Epidermal melanocyte (primary cell): ENCODE measurements at regions not wholly inside any gene's neighbourhood (a gene's known extent, or its start where the extent isn't known, plus 50 kb on each side); places are given as distances from the start of the nearest gene placed in this dataset.

Source experiments
- DNase-seq: peaks from one replicate; pipeline ENCODE4 v3.0.0; 2011; ENCODE audit warnings: low spot score; ENCODE audit not compliant: insufficient read length

DNA sequence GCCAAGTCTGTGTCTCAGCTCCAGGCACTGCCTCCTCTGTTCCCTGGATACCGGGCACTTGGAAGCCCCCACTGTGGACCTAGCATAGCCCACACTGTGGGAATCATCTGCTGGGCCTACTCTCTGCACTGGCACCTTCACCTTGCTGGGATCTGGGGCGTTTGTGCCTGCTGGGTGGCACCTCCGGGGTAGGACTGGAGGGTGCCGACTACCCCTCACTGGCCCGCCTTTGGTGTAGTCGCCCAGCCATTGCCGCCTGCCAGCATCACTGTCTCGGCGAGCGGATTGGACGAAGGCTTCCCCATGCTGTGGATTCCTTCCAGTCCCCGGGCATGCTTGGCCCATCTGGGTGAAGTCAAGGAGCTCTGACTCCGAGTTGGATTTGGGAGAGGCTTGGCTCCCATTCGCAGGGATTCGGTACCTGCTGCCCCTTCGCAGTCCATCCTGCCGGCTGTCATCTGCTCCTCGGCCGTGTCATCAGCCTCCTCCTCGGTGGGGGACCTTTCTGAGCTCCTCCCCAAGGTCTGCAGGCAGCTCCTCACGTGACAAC is 180.6 kb upstream of the HDAC4 start:
- no peak for DNase-seq

- no peak for DNase-seq
These were observed 179.3 kb upstream of the HDAC4 start for GRCh38 chr2:239580199-239580527.

GRCh38 chr2:239579524-239580198 is 178.8 kb upstream of the HDAC4 start:
- DNase-seq, result no peak

DNA sequence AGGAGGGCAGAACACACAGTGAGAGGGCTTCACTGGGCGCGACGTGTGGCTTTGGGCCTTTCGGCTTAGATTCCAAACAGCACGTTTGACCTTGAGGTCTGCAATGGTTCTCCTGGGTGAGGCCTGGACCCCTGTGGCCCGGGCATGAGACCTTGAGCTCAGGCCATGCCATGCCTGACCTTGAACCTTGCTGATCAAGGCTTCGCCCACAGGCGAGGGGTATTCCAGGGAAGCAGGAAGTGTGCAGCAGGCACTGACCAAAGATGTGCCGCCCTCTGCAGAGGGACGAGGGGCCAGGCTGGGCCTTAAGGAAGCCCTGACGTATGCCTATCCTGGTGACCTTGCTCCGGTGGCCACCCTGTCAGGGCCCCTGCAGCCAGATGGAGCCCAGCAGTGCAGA is 178.3 kb upstream of the HDAC4 start:
- DNase-seq, result no peak

- no peak for DNase-seq
These were observed 177.6 kb upstream of the HDAC4 start for GRCh38 chr2:239578381-239578780.

GRCh38 chr2:239577935-239578334 is 177.1 kb upstream of the HDAC4 start:
- DNase-seq, result no peak

DNA sequence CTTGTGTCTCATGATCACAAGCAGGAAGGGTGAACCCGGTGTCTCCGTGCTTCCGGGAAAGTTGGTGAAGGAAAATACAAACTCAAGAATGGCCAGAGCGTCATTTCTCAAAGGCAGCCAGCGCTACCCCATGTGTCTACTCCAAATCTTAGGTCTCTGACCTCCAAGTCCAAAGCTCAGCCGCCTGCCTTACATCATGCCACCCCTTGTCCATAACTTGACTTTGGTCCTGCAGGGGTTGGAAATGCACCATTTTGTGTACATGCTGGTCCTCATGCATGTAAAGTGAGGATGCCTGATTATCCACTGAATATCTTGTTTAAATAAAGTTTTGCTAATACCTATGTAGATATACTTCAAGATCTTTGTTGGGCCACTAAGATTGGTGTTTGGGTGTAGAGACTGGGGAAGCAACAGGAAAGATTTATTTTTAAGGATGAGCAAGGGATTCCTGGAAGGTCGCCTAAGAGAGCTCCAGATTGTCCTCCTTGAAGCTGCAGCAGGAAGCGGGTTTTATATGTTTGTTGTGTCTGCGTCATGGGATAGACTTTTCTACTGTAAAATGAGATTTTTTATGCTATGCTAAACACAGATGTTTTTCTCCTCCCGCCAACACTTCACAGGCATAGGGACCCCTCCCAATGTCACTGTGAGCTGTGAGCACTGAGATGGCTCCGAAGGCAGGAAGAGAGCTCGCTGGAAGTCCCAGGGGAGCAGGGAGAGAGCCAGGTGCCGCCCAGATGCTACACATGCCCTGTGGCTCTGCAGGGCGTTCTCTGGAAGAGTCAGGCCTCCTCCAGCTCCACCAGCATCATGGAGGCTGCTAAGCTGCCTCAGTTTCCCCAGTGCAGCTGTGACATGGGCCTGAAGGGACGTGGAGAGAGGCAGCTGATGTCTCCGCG is 176.2 kb upstream of the HDAC4 start:
- no peak for DNase-seq

DNA sequence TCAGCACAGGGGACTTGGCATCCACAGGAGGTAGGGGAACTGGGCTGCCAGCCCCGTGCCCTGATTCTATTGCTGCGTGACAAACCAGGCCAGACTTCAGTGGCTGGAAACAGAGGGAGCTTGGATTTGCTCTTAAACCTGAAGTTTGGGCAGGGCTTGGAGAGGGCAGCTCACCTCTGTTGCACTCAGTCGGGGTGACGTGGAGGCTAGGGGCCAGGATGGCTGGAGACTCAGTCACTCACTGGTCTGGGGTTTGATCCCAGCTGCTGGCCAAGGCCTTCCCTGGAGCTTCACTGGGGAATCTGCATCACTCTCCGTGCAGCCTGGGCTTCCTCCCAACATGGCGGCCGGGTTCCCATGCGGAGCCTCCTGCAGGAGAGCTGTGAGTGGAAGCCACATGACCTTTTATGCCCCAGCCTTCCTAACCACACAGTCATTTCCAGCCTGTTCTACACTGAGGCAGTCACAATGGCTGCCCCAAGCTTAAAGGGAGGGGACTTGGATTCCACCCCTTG is 175.2 kb upstream of the HDAC4 start:
- no peak for DNase-seq

- no peak for DNase-seq
These were observed 173.8 kb upstream of the HDAC4 start for GRCh38 chr2:239574434-239575156.

DNA sequence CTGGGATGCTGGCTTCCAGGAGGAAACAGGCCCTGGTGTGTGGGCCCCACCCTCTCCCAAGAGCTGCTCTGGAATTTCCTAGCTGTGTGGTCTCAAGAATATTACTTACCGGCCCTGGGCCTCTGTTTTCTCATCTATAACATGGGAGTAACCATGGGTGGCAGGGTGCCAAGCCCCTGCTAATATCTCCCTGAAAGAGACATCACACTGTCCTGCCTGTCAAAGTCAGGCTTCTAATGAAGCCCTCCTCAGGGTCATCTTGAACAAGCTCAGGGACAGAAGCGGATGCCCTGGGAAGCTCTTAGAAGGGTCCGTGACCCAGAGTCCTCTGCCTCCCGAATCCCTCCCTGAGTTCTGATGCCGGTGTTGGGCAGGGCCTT is 173.2 kb upstream of the HDAC4 start:
- DNase-seq, result no peak

DNA sequence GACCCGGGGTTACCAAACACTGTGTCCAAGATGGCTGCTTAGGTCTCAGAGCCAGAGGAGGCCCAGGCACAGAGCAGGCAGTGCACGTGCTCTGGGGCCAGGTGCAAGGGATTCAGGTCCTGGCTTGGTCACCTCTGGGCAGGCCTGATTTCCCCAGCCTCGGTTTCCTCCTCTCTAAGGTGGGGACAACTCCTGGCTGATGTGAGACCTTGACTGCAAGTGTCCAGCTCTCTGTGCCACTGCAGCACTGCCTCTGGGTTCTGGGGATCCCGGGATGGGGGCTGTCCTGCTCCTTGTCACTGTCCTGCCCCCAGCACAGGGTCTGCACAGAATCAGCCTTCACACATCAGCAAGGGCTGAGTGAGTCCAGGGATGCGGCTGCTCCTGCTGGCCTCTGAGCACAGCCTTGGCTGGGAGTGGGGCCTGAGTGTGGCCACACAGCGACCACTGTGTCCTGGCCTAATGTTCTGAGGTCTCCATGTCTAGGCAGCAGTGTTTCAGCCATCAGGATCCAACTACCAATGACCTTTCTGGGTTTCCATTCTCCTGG is 170.2 kb upstream of the HDAC4 start:
- DNase-seq, result no peak

DNA sequence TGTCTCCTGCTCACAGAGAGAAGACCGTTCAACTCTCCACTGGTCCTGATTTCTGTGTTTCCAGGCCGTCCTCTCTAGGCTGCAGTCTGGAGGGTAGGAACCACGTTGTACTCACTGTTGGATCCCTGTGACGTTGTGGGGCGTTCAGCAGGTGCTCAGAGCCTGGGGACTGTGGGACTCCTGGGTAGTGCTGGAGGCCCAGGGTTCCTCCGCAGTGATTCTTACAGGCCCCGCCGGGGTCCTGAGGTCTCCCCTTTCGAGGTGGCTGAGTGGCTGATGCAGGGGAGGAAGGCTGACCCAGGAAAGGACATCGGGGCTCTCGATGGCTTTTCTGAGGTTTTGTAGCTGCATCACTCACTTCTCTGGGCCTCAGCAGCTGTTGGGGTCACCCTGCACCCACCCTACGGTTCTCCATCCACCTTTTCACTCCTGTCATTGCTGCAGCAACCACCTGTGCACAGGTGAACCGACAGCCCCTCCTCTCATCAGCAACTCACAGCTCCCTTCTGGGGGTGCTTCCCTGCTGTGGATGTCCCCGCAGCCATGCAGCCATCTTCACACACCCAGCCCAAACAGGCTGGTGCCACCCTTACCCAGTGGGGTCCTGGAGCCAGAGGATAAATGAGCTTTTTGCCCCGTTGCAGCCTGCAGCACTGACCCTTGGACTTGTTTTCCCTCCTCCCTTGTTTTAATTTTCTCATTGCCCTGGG is 169.6 kb upstream of the HDAC4 start:
- DNase-seq, result no peak

- DNase-seq, result no peak
These were observed 168.7 kb upstream of the HDAC4 start for GRCh38 chr2:239569401-239570090.

DNA sequence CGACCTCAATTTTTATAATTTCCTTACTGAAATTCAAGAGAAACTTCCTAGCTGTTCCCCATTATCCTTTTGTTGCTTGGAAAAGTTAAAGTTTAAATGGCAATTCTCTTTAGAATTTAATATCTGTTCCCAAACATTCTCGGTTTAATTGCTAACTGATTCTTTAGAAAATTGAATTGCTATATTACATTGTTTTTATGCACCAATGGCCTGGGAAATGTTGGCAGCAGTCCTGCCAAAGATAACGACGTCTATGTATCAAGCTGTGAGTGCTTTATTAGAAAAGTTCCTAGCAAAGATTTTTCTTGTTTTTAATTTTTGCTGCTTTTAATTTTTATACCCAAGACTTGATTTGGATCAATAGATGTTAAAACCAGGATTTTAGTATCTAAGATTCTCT is 167.8 kb upstream of the HDAC4 start:
- no peak for DNase-seq

DNA sequence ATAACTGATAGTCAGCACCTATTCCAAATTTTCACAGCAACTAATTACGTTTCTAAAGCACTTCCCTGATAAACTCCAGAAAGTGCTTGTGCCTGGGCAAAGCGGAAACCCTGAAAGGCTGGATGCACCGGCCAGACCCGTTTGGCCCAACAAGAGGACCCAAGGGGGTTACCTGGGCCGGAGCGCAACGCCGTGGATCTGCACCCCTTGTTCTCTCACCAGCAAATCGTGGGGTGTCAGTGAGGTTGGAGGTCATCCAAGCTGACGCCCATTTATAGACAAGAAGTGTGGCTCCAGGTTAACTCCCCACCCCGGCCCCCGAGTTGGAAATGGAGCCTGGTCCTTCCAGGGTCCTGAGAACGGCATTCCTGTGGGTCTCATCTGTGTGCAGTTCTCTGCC is 167.0 kb upstream of the HDAC4 start:
- no peak for DNase-seq

DNA sequence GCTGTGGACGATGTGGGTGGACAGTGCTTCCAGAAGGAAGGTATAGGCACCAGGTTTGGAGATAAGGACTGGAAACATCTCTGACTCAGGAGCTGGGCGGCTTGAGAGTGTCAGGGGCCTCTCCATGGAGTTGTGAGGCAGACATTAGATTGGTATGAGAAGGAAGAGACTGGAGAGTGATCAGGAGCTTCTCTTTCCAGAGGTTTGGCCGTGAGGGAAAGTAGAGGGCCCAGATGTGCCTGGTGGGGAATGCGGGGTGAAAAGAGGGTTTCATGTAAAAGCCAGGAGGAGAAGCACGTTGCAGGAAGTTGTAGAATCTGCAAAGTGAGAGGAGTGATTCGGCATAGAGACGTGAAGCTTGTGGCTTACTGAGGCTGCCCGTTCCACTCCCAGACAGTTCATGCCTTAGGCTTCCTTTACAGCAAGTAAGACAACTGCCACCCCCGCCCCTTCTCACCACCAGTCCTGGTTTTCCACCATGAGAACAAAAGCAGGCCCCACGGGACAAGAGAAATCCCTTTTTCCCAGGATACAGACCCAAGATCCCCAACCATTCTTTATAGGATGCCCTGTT is 166.3 kb upstream of the HDAC4 start:
- DNase-seq, result no peak

DNA sequence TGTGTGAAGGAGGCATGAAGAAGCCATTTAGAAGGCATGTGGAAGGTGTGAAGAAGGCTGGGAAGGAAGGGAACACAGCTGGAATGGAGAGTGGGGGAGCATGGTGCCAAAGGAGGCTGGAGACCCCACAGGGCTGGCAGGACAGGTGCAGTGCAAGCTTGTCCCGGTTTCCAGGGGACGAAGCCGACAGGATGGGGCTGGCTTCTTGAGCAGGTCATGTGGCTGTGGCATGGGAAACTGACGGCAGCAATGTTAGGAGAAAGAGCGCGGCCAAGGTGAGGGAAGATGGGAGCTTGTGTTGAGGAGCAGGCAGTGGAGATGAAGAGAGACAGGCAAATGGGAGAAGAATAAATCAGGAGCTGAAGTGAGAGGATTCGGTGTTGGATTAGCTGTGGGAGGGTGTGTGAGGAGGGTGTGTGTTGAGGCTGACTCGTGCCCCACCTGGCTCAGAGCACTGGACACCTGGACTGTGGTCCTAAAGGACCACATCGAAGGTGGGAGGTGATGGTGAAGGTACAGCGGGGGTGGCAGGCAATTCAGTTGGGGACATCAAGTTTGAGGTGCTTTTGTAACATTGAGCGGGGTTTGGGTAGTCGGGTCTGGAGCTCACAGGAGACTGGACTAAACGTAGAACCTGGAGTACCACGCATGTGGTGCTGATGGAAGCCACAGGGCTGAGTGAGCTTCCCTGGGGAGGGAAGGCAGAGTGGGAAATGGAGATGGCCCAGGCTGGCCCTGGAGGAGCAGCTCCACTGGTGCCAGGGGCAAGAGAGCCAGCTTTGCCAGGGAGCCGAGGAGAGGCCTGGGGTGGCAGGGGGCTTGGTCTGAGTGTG is 165.6 kb upstream of the HDAC4 start:
- DNase-seq, result no peak

DNA sequence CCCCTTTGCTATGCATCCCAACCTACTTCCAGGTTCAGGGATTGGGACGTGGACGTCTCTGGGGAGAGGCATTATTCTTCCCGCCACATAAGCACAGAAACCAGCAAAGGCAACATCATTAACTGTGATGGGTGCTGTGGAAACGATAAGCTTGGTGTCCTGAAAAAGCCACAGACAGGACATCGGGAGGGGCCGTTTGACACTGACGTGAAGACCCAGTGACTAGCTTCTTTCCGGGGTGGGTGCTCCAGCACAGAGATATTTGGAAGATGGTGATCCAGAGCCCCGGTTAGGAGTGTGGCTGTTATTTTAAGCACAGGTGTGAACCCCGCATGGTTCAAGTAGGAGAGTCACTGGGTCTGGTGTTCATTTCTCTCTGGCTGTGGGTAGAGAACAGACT is 163.8 kb upstream of the HDAC4 start:
- DNase-seq, result no peak

- no peak for DNase-seq
These were observed 162.7 kb upstream of the HDAC4 start for GRCh38 chr2:239563561-239563960.
